ENCODE measurements at regions not wholly inside any gene's neighbourhood (a gene's known extent, or its start where the extent isn't known, plus 50 kb on each side); places are given as distances from the start of the nearest gene placed in this dataset.

DNA sequence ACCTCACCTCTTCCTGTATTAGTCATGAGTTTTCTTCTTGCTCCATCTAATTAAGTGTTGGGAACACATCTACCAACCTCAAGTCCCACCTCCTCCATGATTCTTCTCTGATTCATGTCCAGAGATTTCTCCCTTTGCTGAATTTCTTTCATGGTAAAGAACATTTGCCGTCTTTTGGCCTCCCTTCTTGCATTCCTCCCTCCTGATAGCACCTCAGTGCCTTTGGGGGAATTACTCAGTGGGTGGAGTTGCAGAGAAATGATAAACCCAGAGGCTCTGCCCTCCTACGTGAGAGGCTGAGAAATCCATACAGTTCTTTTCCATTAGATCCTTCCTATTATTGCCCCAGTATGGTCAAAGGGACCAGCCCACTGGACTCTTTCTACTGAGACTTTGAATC is 651.9 kb downstream of the SLC4A3 start:
- TF ChIP-seq ZNF174 (tag by site-specific recombination; IDR thresholded peaks at IDR 0.05) (no peak), ZIC2 (tag by site-specific recombination; IDR thresholded peaks at IDR 0.05) (no peak), YY1 (tag by site-specific recombination; IDR thresholded peaks at IDR 0.05) (no peak), ZNF311 (tag by site-specific recombination; IDR thresholded peaks at IDR 0.05; ENCODE audit: borderline replicate concordance) (no peak), ZNF791 (tag by site-specific recombination; IDR thresholded peaks at IDR 0.05) (no peak)
- TF ChIP-seq, protein P1, sequence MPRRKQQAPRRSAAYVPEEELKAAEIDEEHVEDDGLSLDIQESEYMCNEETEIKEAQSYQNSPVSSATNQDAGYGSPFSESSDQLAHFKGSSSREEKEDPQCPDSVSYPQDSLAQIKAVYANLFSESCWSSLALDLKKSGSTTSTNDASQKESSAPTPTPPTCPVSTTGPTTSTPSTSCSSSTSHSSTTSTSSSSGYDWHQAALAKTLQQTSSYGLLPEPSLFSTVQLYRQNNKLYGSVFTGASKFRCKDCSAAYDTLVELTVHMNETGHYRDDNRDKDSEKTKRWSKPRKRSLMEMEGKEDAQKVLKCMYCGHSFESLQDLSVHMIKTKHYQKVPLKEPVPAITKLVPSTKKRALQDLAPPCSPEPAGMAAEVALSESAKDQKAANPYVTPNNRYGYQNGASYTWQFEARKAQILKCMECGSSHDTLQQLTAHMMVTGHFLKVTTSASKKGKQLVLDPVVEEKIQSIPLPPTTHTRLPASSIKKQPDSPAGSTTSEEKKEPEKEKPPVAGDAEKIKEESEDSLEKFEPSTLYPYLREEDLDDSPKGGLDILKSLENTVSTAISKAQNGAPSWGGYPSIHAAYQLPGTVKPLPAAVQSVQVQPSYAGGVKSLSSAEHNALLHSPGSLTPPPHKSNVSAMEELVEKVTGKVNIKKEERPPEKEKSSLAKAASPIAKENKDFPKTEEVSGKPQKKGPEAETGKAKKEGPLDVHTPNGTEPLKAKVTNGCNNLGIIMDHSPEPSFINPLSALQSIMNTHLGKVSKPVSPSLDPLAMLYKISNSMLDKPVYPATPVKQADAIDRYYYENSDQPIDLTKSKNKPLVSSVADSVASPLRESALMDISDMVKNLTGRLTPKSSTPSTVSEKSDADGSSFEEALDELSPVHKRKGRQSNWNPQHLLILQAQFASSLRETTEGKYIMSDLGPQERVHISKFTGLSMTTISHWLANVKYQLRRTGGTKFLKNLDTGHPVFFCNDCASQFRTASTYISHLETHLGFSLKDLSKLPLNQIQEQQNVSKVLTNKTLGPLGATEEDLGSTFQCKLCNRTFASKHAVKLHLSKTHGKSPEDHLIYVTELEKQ (tag by site-specific recombination; IDR thresholded peaks at IDR 0.05; ENCODE audit: borderline replicate concordance): no peak
- TF ChIP-seq, protein P2, sequence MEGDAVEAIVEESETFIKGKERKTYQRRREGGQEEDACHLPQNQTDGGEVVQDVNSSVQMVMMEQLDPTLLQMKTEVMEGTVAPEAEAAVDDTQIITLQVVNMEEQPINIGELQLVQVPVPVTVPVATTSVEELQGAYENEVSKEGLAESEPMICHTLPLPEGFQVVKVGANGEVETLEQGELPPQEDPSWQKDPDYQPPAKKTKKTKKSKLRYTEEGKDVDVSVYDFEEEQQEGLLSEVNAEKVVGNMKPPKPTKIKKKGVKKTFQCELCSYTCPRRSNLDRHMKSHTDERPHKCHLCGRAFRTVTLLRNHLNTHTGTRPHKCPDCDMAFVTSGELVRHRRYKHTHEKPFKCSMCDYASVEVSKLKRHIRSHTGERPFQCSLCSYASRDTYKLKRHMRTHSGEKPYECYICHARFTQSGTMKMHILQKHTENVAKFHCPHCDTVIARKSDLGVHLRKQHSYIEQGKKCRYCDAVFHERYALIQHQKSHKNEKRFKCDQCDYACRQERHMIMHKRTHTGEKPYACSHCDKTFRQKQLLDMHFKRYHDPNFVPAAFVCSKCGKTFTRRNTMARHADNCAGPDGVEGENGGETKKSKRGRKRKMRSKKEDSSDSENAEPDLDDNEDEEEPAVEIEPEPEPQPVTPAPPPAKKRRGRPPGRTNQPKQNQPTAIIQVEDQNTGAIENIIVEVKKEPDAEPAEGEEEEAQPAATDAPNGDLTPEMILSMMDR (tag by site-specific recombination; IDR thresholded peaks at IDR 0.05): no peak
